Gastroesophageal sphincter (tissue), 4 donors: ENCODE measurements at regions not wholly inside any gene's neighbourhood (a gene's known extent, or its start where the extent isn't known, plus 50 kb on each side); places are given as distances from the start of the nearest gene placed in this dataset.
"Not testable (repeated sequence)": the region's sequence is repeated elsewhere in the genome, so short reads cannot be mapped to it uniquely, and the experiment has no call there.

Experiments
- ATAC-seq: fragments of 150-250 bp; one replicate; pipeline ENCODE4 v1.9.1; 2016; ENCODE audit warnings: mild to moderate bottlenecking, moderate library complexity
- H3K27ac ChIP-seq, 4 donors: fragments of 200-600 bp; sonication (generic) in 3 of 4; 1 replicate in 3 of 4; 2 replicates in 1 of 4; pipeline ENCODE4 v1.5.1; 2016 to 2019
- H3K27me3 ChIP-seq: fragments of 200-600 bp; sonication (generic); one replicate; pipeline ENCODE4 v1.5.1; 2019
- H3K36me3 ChIP-seq, 2 donors: fragments of 200-600 bp; sonication (generic); one replicate each; pipeline ENCODE4 v1.5.1; 2019; ENCODE audit warnings: control low read depth in 1 of 2
- H3K4me1 ChIP-seq, 3 donors: fragments of 200-600 bp; sonication (generic); 1 replicate in 2 of 3; 2 replicates in 1 of 3; pipeline ENCODE4 v1.5.1; 2016 to 2019; ENCODE audit warnings: control low read depth in 2 of 3
- H3K4me3 ChIP-seq, 2 donors: fragments of 200-600 bp; sonication (generic); one replicate each; pipeline ENCODE4 v1.5.1; 2019; ENCODE audit warnings: mild to moderate bottlenecking in 1 of 2, moderate library complexity in 1 of 2
- H3K9me3 ChIP-seq, 3 donors: fragments of 200-600 bp; sonication (generic); one replicate each; pipeline ENCODE4 v1.5.1; 2017 to 2019; ENCODE audit warnings: control low read depth in 2 of 3
- EP300 ChIP-seq: sonication (generic); formaldehyde crosslinking; IDR thresholded peaks from one replicate; pipeline ENCODE4 v1.6.1; 2017; ENCODE audit warnings: antibody characterized with exemption, mild to moderate bottlenecking
- POLR2A ChIP-seq, 2 donors: fragments of 450-650 bp; IDR thresholded peaks; one replicate each; pipeline ENCODE4 v1.6.1; 2017; ENCODE audit warnings: antibody characterized with exemption in 2 of 2, mild to moderate bottlenecking in 2 of 2, moderate library complexity in 1 of 2
- POLR2AphosphoS5 ChIP-seq: sonication (generic); formaldehyde crosslinking; IDR thresholded peaks from one replicate; pipeline ENCODE4 v1.6.1; 2017; ENCODE audit warnings: antibody characterized with exemption
- WGBS, 2 donors: methylation state at CpG; one replicate each; pipeline ENCODE4 v1.1.5; 2018; ENCODE audit warnings: low coverage in 1 of 2; 5-methylcytosine and 5-hydroxymethylcytosine counted together
- TF ChIP-seq, protein P1 (sequence below), 4 experiments: fragments of 200-600 bp in 2 of 4; fragments of 450-650 bp in 2 of 4; sonication (generic) in 1 of 4; IDR thresholded peaks; one replicate each; pipeline ENCODE4 v1.5.1; 2017 to 2019; ENCODE audit warnings: antibody characterized with exemption in 4 of 4, mild to moderate bottlenecking in 2 of 4, moderate library complexity in 2 of 4

GRCh38 chr22:10741210-10741609 is 4786.8 kb upstream of the OR11H1 start:
- Histone ChIP-seq H3K36me3 (no peaks in the 10 kb centered on the region), H3K4me3 (no peak overlapping the region), H3K27me3 (peaks cover 2% of the 10 kb centered on the region), H3K27ac (no peak overlapping the region), H3K4me1 (no peaks in the 10 kb centered on the region), H3K9me3 (peaks cover 0 to 25% (median 0%) of the 10 kb centered on the region in 3 donors)
- no peak for ATAC-seq
- 52 to 58% methylated on average over 18 to 19 of the region's 30 CpGs for WGBS, 2 donors
- TF ChIP-seq POLR2A (IDR thresholded peaks at IDR 0.05): no peak
- TF ChIP-seq, protein P1, sequence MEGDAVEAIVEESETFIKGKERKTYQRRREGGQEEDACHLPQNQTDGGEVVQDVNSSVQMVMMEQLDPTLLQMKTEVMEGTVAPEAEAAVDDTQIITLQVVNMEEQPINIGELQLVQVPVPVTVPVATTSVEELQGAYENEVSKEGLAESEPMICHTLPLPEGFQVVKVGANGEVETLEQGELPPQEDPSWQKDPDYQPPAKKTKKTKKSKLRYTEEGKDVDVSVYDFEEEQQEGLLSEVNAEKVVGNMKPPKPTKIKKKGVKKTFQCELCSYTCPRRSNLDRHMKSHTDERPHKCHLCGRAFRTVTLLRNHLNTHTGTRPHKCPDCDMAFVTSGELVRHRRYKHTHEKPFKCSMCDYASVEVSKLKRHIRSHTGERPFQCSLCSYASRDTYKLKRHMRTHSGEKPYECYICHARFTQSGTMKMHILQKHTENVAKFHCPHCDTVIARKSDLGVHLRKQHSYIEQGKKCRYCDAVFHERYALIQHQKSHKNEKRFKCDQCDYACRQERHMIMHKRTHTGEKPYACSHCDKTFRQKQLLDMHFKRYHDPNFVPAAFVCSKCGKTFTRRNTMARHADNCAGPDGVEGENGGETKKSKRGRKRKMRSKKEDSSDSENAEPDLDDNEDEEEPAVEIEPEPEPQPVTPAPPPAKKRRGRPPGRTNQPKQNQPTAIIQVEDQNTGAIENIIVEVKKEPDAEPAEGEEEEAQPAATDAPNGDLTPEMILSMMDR (IDR thresholded peaks at IDR 0.05): no peak
- TF ChIP-seq EP300: no peak
- TF ChIP-seq POLR2AphosphoS5: no peak

- H3K4me3 ChIP-seq, H3K27me3 ChIP-seq, H3K36me3 ChIP-seq, H3K4me1 ChIP-seq, H3K27ac ChIP-seq: not testable (repeated sequence)
- WGBS, 2 donors: 55 to 66% methylated on average over 20 to 23 of the region's 76 CpGs
- peak; percentile 29 for ATAC-seq
- H3K9me3 ChIP-seq: peaks cover 0 to 25% (median 0%) of the 10 kb centered on the region in 3 donors
Observed at GRCh38 chr22:10741776-10742630, 4786.0 kb upstream of the OR11H1 start.

- H3K36me3 ChIP-seq, ATAC-seq, H3K4me1 ChIP-seq, H3K27me3 ChIP-seq, H3K4me3 ChIP-seq, H3K27ac ChIP-seq: not testable (repeated sequence)
- WGBS, 2 donors: 72 to 100% methylated on average over 1 to 2 of the region's 5 CpGs
- peaks cover 0 to 17% (median 0%) of the 10 kb centered on the region in 3 donors for H3K9me3 ChIP-seq
Observed at GRCh38 chr22:10746382-10746781, 4781.6 kb upstream of the OR11H1 start.

- H3K27me3 ChIP-seq, H3K4me1 ChIP-seq, H3K4me3 ChIP-seq, ATAC-seq, H3K36me3 ChIP-seq, H3K27ac ChIP-seq: not testable (repeated sequence)
- peaks cover 0 to 10% (median 0%) of the 10 kb centered on the region in 3 donors for H3K9me3 ChIP-seq
- 42% methylated on average over 2 of the region's 6 CpGs; no CpG with 5 or more reads in 1 of the 2 donors for WGBS, 2 donors
Observed at GRCh38 chr22:10747227-10747626, 4780.8 kb upstream of the OR11H1 start.

DNA sequence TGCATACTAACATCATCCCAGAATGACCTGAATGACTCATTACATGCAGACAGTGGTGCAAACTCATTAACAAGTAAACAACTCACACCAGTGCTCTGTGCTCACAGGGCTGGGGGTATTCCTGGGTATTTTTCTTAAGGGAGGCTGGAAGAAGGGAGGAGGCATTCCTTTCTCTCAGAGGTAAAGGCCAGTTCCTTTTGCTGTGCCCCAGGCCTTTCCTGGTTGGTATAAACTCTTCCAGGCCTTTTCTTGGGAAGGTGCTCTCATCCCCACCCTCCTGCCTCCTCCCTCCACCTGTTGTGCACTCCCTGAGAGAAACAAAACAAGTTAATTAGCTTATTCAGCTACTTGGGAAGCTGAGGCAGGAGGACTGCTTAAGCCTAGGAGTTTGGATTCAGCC is 4779.2 kb upstream of the OR11H1 start:
- H3K9me3 ChIP-seq, H3K27me3 ChIP-seq, H3K4me1 ChIP-seq, ATAC-seq, H3K4me3 ChIP-seq, H3K36me3 ChIP-seq, H3K27ac ChIP-seq: not testable (repeated sequence)

DNA sequence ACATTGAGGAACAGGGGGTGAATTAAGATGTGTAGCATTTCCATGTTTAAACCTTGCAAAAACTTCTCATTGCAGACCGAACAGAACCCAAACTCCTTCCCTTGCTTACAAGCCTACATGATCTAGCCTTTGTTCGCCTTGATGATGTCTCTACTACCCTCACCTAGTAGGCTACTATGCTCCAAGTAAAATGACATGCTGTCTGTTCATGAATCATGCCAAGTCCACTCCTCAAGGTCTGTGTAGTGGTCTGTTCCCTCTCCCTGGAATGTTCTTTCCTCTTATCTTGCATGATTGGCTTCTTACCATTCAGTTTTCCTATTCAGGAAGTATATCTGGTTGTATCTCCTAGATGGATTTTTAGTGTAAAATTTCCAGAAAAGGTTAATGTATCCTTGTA is 4778.6 kb upstream of the OR11H1 start:
- not testable (repeated sequence) for H3K36me3 ChIP-seq, H3K9me3 ChIP-seq, H3K4me3 ChIP-seq, ATAC-seq, H3K4me1 ChIP-seq, H3K27ac ChIP-seq, H3K27me3 ChIP-seq
- 30 to 43% methylated on average over 2 of the region's 2 CpGs for WGBS, 2 donors

- not testable (repeated sequence) for H3K27me3 ChIP-seq, H3K4me1 ChIP-seq, H3K36me3 ChIP-seq, H3K9me3 ChIP-seq, H3K27ac ChIP-seq, H3K4me3 ChIP-seq, ATAC-seq
- WGBS, 2 donors: 36% methylated on average over 1 of the region's 1 CpG; no CpG with 5 or more reads in 1 of the 2 donors
Observed at GRCh38 chr22:10753566-10753965, 4774.4 kb upstream of the OR11H1 start.

DNA sequence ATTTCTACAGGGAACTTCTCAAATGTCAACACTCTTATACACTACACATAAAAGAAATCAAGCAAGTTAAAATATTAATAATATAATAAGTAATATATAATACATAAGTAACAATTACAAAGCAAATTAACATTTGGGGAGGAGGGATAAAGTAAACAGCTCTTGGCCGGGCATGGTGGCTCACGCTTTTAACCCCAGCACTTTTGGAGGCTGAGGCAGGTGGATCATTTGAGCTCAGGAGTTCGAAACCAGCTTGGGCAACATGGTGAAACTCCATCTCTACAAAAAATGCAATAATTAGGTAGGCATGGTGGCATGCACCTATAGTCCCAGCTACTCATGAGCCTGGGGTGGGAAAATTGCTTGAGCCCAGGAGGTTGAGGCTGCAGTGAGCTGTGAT is 4772.6 kb upstream of the OR11H1 start:
- H3K4me3 ChIP-seq, H3K27me3 ChIP-seq, H3K9me3 ChIP-seq, H3K4me1 ChIP-seq, ATAC-seq, H3K27ac ChIP-seq, H3K36me3 ChIP-seq: not testable (repeated sequence)
- WGBS, 2 donors: 38 to 42% methylated on average over 3 of the region's 3 CpGs

DNA sequence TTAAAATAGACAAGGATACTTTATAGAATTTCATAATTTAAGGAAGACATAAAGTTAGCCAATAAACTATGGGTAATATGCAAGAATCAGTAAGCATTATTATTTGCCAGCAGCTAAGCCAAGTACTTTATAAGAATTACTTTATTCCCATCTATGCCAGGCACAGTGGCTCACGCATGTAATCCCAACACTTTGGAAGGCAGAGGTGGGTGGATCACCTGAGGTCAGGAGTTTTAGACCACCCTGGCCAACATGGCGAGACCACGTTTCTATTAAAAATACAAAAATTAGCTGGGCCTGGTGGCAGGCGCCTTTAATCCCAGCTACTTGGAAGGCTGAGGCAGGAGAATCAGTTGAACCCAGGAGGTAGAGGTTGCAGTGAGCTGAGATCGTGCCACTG is 4767.6 kb upstream of the OR11H1 start:
- 37 to 43% methylated on average over 4 to 5 of the region's 5 CpGs for WGBS, 2 donors
- not testable (repeated sequence) for ATAC-seq

GRCh38 chr22:10766320-10766719 is 4761.7 kb upstream of the OR11H1 start:
- H3K27ac ChIP-seq, H3K4me1 ChIP-seq, H3K4me3 ChIP-seq, H3K36me3 ChIP-seq, H3K27me3 ChIP-seq: not testable (repeated sequence)
- ATAC-seq: peak; percentile 33
- 86 to 100% methylated on average over 1 of the region's 1 CpG for WGBS, 2 donors
- H3K9me3 ChIP-seq: peaks cover 0 to 25% (median 2%) of the 10 kb centered on the region in 3 donors

More for the DNA sequence above, 4767.6 kb upstream of the OR11H1 start:
- H3K4me1 ChIP-seq, H3K36me3 ChIP-seq, H3K4me3 ChIP-seq, H3K27ac ChIP-seq, H3K27me3 ChIP-seq, H3K9me3 ChIP-seq: not testable (repeated sequence)

DNA sequence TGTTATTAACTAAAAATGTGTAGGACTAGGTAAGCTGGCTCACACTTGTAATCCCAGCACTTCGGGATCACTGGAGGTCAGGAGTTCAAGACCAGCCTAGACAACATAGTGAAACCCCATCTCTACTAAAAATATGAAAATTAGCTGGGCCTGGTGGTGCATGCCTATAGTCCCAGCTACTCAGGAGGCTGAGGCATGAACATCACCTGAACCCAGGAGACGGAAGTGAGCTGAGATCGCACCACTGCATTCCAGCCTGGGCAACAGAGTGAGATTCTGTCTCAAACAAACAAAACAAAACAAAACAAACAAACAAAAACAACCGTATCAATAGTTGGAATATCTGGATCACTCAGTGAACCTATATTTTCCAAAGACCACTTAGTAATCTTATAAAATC is 4759.1 kb upstream of the OR11H1 start:
- peaks cover 0 to 37% (median 2%) of the 10 kb centered on the region in 3 donors for H3K9me3 ChIP-seq
- H3K4me3 ChIP-seq, H3K27me3 ChIP-seq, ATAC-seq, H3K27ac ChIP-seq, H3K36me3 ChIP-seq, H3K4me1 ChIP-seq: not testable (repeated sequence)
- WGBS, 2 donors: 70 to 75% methylated on average over 4 of the region's 4 CpGs

DNA sequence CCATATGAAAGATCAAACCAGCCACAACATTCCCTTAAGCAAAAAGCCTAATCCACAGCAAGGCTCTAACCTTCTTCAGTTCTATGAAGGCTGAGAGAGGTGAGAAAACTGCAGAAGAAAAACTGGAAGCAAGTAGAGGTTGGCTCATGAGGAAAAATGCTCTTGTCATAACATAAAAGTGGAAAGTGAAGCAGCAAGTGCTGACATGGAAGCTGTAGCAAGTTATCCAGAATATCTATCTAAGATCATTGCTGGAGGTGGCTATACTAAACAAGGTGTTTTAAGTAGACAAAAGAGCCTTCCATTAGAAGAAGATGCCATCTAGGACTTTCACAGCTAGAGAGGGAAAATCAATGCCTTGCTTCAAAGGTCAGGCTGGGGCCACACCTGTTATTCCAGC is 4756.2 kb upstream of the OR11H1 start:
- not testable (repeated sequence) for H3K27ac ChIP-seq, H3K4me3 ChIP-seq, H3K36me3 ChIP-seq, H3K4me1 ChIP-seq, H3K27me3 ChIP-seq
- peak; percentile 6 for ATAC-seq
- H3K9me3 ChIP-seq: peaks cover 0 to 37% (median 2%) of the 10 kb centered on the region in 3 donors
